Parathyroid adenoma (tissue), 2 donors: ENCODE measurements at regions not wholly inside any gene's neighbourhood (a gene's known extent, or its start where the extent isn't known, plus 50 kb on each side); places are given as distances from the start of the nearest gene placed in this dataset.

Experiments used
- H2AFZ ChIP-seq: fragments of 300-600 bp; sonication (generic); one replicate; pipeline ENCODE4 v1.7.0; 2017; ENCODE audit warnings: antibody characterized with exemption, mild to moderate bottlenecking
- H3K27ac ChIP-seq: fragments of 300-600 bp; sonication (generic); one replicate; pipeline ENCODE4 v1.7.0; 2017
- H3K27me3 ChIP-seq: fragments of 300-600 bp; sonication (generic); one replicate; pipeline ENCODE4 v1.7.0; 2017; ENCODE audit warnings: low read length; ENCODE audit not compliant: control insufficient read depth, insufficient read depth
- H3K36me3 ChIP-seq: fragments of 300-600 bp; sonication (generic); one replicate; pipeline ENCODE4 v1.7.0; 2017; ENCODE audit warnings: low read length; ENCODE audit not compliant: control insufficient read depth, insufficient read depth
- H3K4me1 ChIP-seq: fragments of 300-600 bp; sonication (generic); one replicate; pipeline ENCODE4 v1.7.0; 2017; ENCODE audit warnings: control low read depth
- H3K4me2 ChIP-seq: fragments of 300-600 bp; sonication (generic); one replicate; pipeline ENCODE4 v1.7.0; 2017; ENCODE audit warnings: low read length
- H3K4me3 ChIP-seq: fragments of 300-600 bp; sonication (generic); one replicate; pipeline ENCODE4 v1.7.0; 2017; ENCODE audit warnings: low read depth, low read length
- H3K79me2 ChIP-seq: fragments of 300-600 bp; sonication (generic); one replicate; pipeline ENCODE4 v1.7.0; 2017; ENCODE audit warnings: control low read depth
- H3K9ac ChIP-seq: fragments of 300-600 bp; sonication (generic); one replicate; pipeline ENCODE4 v1.7.0; 2017; ENCODE audit warnings: mild to moderate bottlenecking
- H3K9me3 ChIP-seq: fragments of 300-600 bp; sonication (generic); one replicate; pipeline ENCODE4 v1.7.0; 2017; ENCODE audit warnings: low read length; ENCODE audit not compliant: control insufficient read depth
- TF ChIP-seq, protein P1 (sequence below): fragments of 300-600 bp; sonication (generic); IDR thresholded peaks from one replicate; pipeline ENCODE4 v1.7.0; 2017; ENCODE audit warnings: antibody characterized with exemption, mild to moderate bottlenecking
- donor health status: primary hyperparathyroidism.

- H3K4me3 ChIP-seq = no peak overlapping the region
- TF ChIP-seq, protein P1, sequence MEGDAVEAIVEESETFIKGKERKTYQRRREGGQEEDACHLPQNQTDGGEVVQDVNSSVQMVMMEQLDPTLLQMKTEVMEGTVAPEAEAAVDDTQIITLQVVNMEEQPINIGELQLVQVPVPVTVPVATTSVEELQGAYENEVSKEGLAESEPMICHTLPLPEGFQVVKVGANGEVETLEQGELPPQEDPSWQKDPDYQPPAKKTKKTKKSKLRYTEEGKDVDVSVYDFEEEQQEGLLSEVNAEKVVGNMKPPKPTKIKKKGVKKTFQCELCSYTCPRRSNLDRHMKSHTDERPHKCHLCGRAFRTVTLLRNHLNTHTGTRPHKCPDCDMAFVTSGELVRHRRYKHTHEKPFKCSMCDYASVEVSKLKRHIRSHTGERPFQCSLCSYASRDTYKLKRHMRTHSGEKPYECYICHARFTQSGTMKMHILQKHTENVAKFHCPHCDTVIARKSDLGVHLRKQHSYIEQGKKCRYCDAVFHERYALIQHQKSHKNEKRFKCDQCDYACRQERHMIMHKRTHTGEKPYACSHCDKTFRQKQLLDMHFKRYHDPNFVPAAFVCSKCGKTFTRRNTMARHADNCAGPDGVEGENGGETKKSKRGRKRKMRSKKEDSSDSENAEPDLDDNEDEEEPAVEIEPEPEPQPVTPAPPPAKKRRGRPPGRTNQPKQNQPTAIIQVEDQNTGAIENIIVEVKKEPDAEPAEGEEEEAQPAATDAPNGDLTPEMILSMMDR = no peak
- H3K27me3 ChIP-seq = no peaks in the 10 kb centered on the region
- H3K27ac ChIP-seq = no peak overlapping the region
- no peaks in the 10 kb centered on the region for H3K36me3 ChIP-seq
- H3K4me1 ChIP-seq = no peaks in the 10 kb centered on the region
- no peak overlapping the region for H3K4me2 ChIP-seq
- H3K79me2 ChIP-seq = no peaks in the 10 kb centered on the region
- H3K9me3 ChIP-seq = no peaks in the 10 kb centered on the region
- no peak overlapping the region for H3K9ac ChIP-seq
- no peak overlapping the region for H2AFZ ChIP-seq
Observed at GRCh38 chr13:50320271-50320862, 305.1 kb downstream of the KCNRG start.

DNA sequence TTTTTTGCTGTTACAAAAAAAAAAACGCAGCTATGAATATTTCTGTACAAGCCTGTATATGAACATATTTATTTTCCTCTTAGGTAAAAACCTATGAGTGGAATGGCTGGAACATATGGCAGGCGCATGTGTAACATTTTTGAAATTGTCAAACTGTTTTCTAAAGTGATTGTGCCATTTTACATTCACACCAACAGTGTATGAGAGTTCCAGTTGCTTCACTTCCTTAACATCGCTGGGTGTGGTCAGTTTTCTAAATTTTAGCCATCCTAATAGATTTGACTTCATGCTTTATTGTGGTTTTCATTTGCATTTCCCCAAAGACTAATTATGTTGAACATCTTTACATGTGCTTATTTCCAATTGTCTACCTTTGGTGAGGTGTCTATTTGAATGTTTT, 306.8 kb downstream of the KCNRG start:
- Histone ChIP-seq H3K27ac (no peak overlapping the region), H3K4me3 (no peak overlapping the region), H3K4me2 (no peak overlapping the region), H3K4me1 (no peaks in the 10 kb centered on the region), H3K9ac (no peak overlapping the region), H3K9me3 (no peaks in the 10 kb centered on the region), H3K79me2 (no peaks in the 10 kb centered on the region), H3K27me3 (no peaks in the 10 kb centered on the region), H3K36me3 (no peaks in the 10 kb centered on the region), H2AFZ (no peak overlapping the region)
- TF ChIP-seq, protein P1 = no peak

GRCh38 chr13:50323440-50324065, 308.3 kb downstream of the KCNRG start:
- Histone ChIP-seq H3K4me3 (no peak overlapping the region), H3K79me2 (no peaks in the 10 kb centered on the region)
- TF ChIP-seq, protein P1 = no peak

DNA sequence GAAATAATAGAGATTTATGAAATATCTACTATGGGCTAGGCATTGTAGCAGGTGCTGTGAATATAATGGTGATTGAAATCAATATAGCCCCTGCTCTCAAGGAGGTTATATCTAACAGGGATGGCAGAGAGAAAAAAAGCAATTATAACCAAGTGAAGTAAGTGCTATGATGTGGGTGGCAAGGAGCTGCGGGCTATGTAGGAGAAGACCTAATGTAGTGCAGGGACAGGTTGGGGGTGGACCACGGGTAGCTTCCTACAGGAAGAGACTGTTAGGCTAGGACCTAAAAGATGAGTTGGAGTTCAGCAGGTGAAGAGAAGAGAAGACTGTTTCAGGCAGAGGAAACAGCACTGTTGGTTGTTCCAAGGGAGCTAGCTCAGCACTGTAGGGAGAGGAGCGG, 311.0 kb downstream of the KCNRG start:
- Histone ChIP-seq H2AFZ (no peak overlapping the region), H3K9ac (no peak overlapping the region), H3K4me1 (no peaks in the 10 kb centered on the region), H3K4me3 (no peak overlapping the region), H3K9me3 (no peaks in the 10 kb centered on the region), H3K36me3 (no peaks in the 10 kb centered on the region), H3K4me2 (no peak overlapping the region), H3K27me3 (no peaks in the 10 kb centered on the region), H3K27ac (no peak overlapping the region), H3K79me2 (no peaks in the 10 kb centered on the region)
- TF ChIP-seq, protein P1 = no peak

More at GRCh38 chr13:50323440-50324065, 308.3 kb downstream of the KCNRG start:
- no peaks in the 10 kb centered on the region for H3K27me3 ChIP-seq
- H3K9ac ChIP-seq = no peak overlapping the region
- H3K4me2 ChIP-seq = no peak overlapping the region
- no peak overlapping the region for H2AFZ ChIP-seq
- no peaks in the 10 kb centered on the region for H3K36me3 ChIP-seq
- no peaks in the 10 kb centered on the region for H3K4me1 ChIP-seq
- no peak overlapping the region for H3K27ac ChIP-seq
- no peaks in the 10 kb centered on the region for H3K9me3 ChIP-seq

GRCh38 chr13:50326811-50327210, 311.6 kb downstream of the KCNRG start:
- H3K9me3 ChIP-seq = no peaks in the 10 kb centered on the region
- no peak overlapping the region for H2AFZ ChIP-seq
- H3K27ac ChIP-seq = no peak overlapping the region
- no peak overlapping the region for H3K4me3 ChIP-seq
- H3K79me2 ChIP-seq = no peaks in the 10 kb centered on the region
- H3K9ac ChIP-seq = no peak overlapping the region
- H3K4me1 ChIP-seq = no peaks in the 10 kb centered on the region
- TF ChIP-seq, protein P1 = no peak
- no peaks in the 10 kb centered on the region for H3K36me3 ChIP-seq
- no peak overlapping the region for H3K4me2 ChIP-seq
- no peaks in the 10 kb centered on the region for H3K27me3 ChIP-seq
